GM12864 (cell line): ENCODE measurements at regions not wholly inside any gene's neighbourhood (a gene's known extent, or its start where the extent isn't known, plus 50 kb on each side); places are given as distances from the start of the nearest gene placed in this dataset.

Experiments used
- DNase-seq: peaks from one replicate; pipeline ENCODE4 v3.0.0-alpha.2; 2011; ENCODE audit warnings: low read depth
- H3K4me3 ChIP-seq: 2 replicates; pipeline ENCODE4 v1.5.1; 2011; ENCODE audit warnings: mild to moderate bottlenecking, low read depth, low read length, control low read depth
- CTCF ChIP-seq: IDR thresholded peaks from 2 replicates; pipeline ENCODE4 v1.5.1; 2011; ENCODE audit warnings: low read depth, mild to moderate bottlenecking, moderate library complexity, low read length, control low read depth, inconsistent platforms; ENCODE audit errors: missing control alignments

DNA sequence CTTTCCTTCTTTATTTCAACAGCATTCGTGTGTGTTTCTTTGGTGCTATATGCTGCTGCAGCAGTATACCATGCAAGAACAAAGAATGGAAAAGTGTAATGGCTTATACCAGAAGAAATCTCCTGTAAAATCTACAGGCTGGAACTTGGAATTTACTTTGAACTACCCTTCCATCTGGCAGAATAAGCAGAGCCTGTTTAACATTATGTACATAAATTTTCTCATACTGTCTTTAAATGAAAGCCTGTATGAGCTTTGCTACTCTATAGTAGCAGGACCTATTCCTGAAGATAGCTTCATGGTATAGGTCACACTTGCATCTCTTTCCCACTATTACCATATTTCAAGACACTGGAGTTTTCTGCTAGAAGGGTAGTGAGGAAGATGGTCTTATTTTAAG, 522.1 kb upstream of the GHITM start:
- no peak overlapping the region for H3K4me3 ChIP-seq
- DNase-seq, result no peak
- no peak for TF ChIP-seq CTCF

- no peak for DNase-seq
- H3K4me3 ChIP-seq, result no peak overlapping the region
- TF ChIP-seq CTCF, result no peak
Measured at GRCh38 chr10:83617692-83618545, 521.4 kb upstream of the GHITM start.

- DNase-seq, result no peak
- no peak overlapping the region for H3K4me3 ChIP-seq
- no peak for TF ChIP-seq CTCF
Measured at GRCh38 chr10:83625831-83626360, 513.4 kb upstream of the GHITM start.

DNA sequence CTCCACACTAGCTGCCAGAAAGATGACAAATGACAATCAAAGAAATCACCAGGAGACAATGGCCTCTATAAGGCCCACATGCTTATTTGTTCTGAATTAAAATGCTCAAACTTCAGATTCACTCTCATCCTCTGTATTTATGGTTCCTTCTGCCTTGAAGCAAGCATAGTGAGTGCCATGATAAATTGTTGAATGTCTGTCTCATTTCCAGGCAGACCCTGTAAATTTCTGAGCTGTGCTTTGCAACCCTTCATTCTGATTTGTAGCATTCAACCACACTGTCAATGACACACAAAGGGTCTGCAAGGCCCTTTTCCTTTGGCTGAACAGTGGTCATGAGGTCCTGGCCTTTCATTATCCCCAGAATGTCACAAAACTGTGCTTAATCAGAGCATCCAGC, 506.6 kb upstream of the GHITM start:
- no peak overlapping the region for H3K4me3 ChIP-seq
- DNase-seq, result no peak
- TF ChIP-seq CTCF, result no peak

DNA sequence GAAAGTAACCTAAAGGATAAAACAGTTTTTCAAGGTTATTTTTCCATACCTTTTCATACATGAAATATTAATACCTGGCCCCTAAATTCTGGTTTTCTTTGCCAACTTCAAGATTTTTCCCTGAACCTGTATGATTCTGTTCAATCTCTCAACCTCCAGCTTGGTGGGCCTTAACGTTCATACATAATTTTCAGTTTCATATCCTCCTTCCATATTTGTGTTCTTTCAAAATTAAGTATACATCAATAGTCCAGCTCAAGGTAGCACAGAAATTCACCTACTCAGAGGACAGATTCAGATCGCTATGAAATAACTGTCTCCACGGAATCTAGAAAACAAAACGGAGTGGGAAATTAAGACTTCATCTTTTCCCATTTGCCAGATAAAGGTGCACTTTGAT, 505.8 kb upstream of the GHITM start:
- no peak overlapping the region for H3K4me3 ChIP-seq
- no peak for DNase-seq
- no peak for TF ChIP-seq CTCF

- DNase-seq, result no peak
- no peak for TF ChIP-seq CTCF
- H3K4me3 ChIP-seq, result no peak overlapping the region
Measured at GRCh38 chr10:83636826-83637225, 502.5 kb upstream of the GHITM start.

GRCh38 chr10:83647526-83647925, 491.8 kb upstream of the GHITM start:
- no peak for TF ChIP-seq CTCF

More at GRCh38 chr10:83647526-83647925, 491.8 kb upstream of the GHITM start:
- no peak for DNase-seq
- no peak overlapping the region for H3K4me3 ChIP-seq
